Fibroblast of the conjunctiva (primary cell): ENCODE measurements at regions not wholly inside any gene's neighbourhood (a gene's known extent, or its start where the extent isn't known, plus 50 kb on each side); places are given as distances from the start of the nearest gene placed in this dataset.

Experiments
- DNase-seq: peaks from one replicate; pipeline ENCODE4 v3.0.0-alpha.2; 2010; ENCODE audit warnings: low read depth

GRCh38 chr14:26395726-26396125, 202.1 kb downstream of the NOVA1 start:
- DNase-seq: no peak

- peak; percentile 40 for DNase-seq
Observed at GRCh38 chr14:26394150-26394810, 203.6 kb downstream of the NOVA1 start.

DNA sequence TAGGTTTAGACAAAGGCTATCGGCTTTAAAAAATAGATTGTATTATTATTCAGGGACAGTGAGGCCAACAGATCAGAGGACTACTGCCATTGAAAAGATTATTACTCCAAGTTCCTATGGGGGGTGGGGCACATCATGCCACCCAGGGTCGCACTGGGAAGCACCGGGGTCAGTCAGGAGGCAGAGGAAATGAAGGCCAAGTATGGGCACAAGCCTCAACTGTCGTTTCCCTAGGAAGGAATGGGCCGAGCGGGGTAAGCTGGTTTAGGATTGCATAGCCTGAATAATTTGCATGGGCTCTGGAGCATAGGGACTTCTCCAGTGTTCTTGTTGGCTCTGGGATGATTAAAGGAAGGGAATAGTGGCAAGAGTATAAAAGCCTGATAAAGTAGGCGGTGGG, 205.3 kb downstream of the NOVA1 start:
- no peak for DNase-seq

GRCh38 chr14:26389646-26390508, 208.0 kb downstream of the NOVA1 start:
- DNase-seq: peak; percentile 70

DNA sequence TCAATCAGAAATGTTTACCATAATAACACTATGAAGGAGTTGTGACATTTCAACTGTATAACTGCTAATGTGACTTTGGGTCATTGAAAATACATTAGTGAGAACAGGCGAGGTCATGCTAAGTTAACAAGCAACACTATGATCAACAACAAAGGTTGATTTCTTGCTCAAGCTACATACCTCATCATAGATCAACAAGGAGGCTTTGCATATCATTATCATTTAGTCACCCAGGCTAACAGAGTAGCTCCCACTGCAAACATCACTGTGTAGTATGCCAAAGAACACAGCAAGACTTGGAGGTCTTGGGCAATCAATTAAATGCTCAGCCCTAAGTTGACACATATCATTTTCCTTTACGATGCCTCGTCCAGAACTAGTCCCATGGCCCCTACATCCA, 212.5 kb downstream of the NOVA1 start:
- no peak for DNase-seq

GRCh38 chr14:26382901-26383685, 214.7 kb downstream of the NOVA1 start:
- DNase-seq: no peak

DNA sequence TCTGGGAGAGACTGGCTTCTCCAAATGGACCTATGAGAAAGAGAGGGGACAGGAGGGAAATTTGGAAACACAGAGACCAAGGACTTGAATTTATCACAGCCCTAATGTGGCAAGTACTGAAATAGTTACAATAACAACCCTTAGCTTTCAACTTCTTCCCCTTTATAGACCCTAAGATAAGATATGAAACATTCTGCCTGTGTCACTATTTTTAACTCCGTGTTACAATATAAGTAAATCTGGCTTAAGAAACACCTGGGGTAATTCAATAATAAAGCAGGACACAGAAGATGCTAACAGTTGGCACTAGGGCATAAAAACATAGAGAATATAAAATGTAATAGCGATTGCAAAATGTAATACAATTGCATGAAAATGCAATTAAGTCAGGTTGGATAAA, 216.4 kb downstream of the NOVA1 start:
- no peak for DNase-seq

DNA sequence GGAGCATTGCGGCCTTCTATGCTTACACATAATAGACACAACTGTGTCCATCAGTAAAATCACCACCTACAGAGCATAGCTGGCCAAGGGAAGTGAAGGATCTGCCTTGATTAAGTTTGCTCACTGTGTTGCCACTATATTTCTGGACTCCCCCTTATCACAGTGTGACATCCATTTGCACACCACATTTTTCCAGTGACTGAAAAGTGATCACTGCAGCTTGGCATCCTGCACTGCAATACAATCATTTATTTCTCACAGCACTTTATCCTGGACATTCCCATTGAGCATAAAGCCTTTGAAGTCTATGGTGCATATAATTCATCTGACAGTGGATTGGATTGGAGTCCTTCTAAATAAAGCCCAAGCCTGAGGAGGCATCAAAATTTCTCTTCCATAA, 217.2 kb downstream of the NOVA1 start:
- DNase-seq: no peak

DNA sequence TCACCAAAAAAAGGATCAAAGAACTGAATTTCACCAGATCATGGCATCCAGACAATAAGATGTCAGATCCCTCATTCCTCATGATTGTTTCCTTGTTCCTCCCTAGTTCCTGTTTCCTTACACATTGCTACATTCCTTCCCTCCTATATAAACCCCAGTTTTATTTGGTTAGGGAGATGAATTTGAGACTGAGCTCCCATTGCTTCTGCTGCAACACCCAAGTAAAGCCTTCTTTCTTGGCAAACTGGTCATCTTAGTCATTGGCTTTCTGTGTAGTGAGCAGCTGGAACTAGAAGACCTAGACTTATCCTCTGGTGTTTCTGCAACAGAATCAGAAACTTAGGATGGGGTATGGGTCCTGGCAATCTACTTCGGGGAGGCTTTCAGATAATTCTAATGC, 217.9 kb downstream of the NOVA1 start:
- DNase-seq: no peak

DNA sequence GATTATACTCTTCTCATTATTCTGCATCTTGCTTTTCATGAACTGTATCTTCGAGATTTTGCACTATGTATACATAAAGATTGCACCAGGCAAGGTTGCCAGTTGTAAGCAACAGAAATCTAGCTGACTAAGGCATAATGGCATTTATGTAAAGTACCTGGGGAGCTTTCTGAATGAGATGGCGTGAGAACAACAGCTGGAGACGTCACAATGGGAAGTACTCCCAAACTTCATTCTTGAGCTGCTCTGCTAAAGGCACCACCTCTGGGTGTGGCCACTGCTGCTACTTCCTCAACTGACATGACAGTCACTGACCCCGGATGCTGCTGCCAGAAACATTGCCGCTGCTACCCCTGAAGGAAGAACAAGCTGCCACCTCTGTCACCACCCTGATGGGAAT, 220.7 kb downstream of the NOVA1 start:
- DNase-seq: no peak

DNA sequence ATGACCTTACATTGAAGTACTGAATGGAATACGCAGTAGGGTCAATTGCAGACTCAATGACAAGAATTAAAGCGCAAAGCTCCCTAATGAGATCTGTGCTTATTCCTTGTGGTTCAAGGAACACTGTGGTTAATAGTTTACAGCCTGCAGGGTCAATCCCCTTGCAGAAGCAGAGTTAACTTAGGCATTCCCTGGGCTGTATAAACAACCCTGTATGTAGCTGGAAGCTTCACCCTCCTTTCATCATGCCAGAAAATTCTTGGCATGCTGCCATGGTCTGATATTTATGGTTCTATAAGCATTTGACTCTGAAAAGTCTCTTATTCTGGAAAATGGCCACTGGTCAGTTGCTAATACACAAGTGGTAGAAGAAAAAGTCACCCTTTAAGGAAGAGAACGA, 227.7 kb downstream of the NOVA1 start:
- DNase-seq: peak; percentile 63

DNA sequence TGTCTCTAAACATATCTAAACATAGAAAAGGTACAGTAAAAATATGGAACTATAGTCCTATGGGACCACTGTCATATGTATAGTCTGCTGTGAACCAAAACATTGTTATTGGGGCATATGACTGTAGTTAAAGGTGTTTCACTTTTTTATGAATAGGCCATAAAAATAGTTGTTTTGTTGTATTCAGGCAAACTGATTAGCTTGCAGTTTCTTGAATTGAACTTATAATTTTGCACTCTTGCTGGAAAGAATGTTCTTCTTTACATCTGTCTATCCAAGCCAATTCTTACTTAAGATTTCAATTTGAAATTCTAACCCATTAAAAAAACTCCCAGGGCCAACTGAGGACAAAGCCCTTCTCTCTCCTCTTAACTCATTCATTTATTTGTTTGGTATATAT, 234.1 kb downstream of the NOVA1 start:
- DNase-seq: no peak

- no peak for DNase-seq
Observed at GRCh38 chr14:26344596-26344995, 253.2 kb downstream of the NOVA1 start.

DNA sequence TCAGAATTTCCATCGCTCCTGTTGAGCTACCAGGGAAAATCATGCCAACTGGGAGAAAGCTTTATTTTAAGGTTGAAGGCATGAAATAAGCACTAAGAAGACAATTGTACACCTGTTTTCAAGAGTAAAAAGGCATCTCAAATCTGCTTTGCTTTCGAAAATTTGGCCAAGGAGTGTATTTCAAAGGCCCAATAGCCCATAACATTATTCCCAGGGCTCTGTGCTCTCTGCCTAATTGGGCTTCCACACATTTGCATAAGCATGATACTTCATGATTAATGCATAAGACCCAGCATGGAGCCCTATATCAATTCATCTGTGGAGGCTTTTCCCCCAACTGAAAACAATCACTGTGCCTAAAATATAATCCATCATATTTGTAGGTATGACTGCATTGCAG, 258.5 kb downstream of the NOVA1 start:
- no peak for DNase-seq

DNA sequence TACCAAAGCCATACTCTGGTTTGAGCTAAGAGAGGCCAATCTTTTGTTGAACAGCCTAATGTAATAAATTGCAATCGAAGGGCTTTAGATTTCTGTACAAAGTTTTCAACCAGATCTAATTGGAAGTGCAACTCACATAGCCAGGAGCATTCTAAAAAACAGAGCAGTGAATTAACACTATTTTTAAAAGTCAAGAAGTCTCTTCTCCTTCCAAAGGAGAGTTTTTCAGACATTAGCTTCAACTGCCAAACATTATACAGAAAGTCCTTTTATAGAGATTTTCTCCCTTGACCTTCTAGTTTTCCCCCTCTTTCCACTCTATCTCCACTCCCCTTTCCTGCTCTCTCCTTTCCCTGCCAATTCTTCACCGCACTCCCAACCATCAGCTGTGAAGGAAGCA, 259.6 kb downstream of the NOVA1 start:
- no peak for DNase-seq

DNA sequence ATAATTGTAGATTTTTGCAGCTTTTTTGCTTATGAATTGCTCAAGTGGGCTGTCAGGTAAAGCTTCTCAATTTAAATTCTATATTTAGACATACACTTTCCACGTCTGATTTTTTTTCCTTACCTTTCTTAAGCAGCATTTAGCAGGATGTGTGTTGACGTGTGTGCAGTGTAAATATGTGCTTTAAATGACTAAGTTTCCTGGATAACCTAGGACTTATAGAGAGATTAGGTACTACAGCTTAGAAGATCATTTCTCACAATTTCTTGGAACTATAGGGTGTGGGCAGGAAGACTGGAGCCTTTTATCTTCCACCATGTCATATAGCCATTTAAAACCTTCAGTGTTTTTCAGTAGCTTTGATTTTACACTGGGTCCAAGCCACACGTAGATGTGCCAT, 263.5 kb downstream of the NOVA1 start:
- DNase-seq: no peak

GRCh38 chr14:26332966-26333365, 264.9 kb downstream of the NOVA1 start:
- peak; percentile 1 for DNase-seq

GRCh38 chr14:26330982-26331381, 266.9 kb downstream of the NOVA1 start:
- no peak for DNase-seq

GRCh38 chr14:26328791-26329190, 269.0 kb downstream of the NOVA1 start:
- DNase-seq: no peak

GRCh38 chr14:26323869-26324268, 274.0 kb downstream of the NOVA1 start:
- DNase-seq: no peak

DNA sequence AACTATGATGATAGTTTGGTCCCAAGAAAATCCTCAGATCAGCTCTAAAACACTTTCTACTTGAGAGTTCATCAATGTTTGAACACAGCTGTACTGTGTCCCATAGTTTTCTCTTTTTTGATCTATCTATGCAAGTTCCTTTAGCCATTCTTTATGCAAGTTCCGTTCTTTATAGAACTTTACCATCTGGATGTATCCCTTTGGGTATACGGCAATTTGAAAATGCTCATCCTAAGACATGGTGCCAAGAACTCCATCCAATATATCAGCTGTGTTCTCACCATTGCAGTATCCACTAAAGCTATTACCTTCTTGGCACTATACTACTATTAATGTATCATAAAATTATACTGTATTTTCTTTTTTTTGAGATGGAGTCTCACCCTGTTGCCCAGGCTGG, 276.9 kb downstream of the NOVA1 start:
- DNase-seq: no peak

GRCh38 chr14:26319139-26319864, 278.5 kb downstream of the NOVA1 start:
- DNase-seq: no peak
